ENCODE measurements at regions not wholly inside any gene's neighbourhood (a gene's known extent, or its start where the extent isn't known, plus 50 kb on each side); places are given as distances from the start of the nearest gene placed in this dataset.
"Not testable (repeated sequence)": the region's sequence is repeated elsewhere in the genome, so short reads cannot be mapped to it uniquely, and the experiment has no call there.

DNA sequence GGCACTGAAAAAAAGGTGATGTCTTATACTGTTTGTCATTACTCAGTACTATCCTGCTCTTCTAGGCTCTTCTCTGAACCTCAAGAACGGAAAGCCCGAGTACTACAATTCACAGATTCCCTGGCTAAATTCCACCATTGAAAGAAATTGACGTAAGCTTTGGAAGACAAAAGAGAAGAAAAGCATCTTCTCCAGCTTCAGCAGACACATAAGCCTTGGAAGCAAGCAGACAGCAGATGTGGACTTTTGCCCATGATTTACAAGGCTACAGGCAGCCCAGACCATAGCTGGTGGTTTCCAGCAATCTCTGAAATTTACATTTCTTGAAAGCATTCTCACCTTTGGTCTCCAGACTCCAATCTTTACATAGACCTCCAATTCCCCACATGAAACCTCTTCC, 289.0 kb downstream of the C1D start:
- Mint-ChIP-seq H3K9me3 (peaks cover 6% of the 10 kb centered on the region), H3K27ac (ENCODE audit: low read depth) (no peak overlapping the region), H3K27me3 (peaks cover 48% of the 10 kb centered on the region), H3K36me3 (ENCODE audit: insufficient read depth) (peaks cover 1% of the 10 kb centered on the region), H3K4me3 (no peak overlapping the region), H3K4me1 (no peaks in the 10 kb centered on the region)
- ATAC-seq (replicated peaks; ENCODE audit: extremely low read depth, poor library complexity, severe bottlenecking), result no peak
- no peak for DNase-seq (ENCODE audit: low spot score in 2 of 2)

DNA sequence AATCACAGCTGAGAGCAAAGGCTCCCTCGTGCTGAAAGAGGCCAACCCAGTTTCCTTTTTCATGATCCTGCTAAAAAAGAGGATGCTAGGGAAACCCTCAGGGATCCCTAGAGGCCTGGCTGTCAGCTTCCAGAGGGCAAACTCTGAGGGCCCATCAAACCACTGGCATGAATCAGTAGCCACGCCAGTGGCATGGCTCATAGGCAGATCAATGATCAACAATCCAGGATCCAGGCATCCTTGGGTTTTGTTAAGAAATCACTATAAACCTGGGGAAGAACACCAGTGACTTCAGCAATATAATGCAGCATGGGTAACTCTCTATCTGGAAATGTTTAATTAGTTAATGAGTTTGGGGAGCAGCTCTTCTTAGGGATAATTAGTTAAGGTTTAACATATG, 286.5 kb downstream of the C1D start:
- no peak for DNase-seq (ENCODE audit: low spot score in 2 of 2)
- Mint-ChIP-seq H3K4me3 (no peak overlapping the region), H3K9me3 (peaks cover 6% of the 10 kb centered on the region), H3K36me3 (ENCODE audit: insufficient read depth) (no peaks in the 10 kb centered on the region), H3K27me3 (peaks cover 62% of the 10 kb centered on the region), H3K4me1 (no peaks in the 10 kb centered on the region), H3K27ac (ENCODE audit: low read depth) (no peak overlapping the region)
- no peak for ATAC-seq (replicated peaks; ENCODE audit: extremely low read depth, poor library complexity, severe bottlenecking)

DNA sequence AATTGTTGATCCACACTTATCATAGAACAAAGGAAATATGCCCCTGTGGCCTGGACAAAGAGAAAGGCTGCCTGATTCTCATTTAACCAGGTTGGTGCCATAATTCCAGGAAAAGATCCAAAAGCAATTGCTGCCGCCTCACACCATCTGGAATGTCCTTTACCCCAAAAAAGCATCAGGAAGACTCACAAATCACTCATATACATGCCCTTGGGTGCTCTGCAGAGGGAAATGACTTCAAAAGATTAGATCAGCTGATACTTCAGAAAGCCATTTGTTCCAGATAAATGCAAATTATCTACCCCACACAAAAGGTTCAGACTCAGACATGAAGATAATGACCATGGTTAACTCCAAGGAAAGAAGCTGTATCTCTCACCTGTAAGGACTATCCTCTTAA, 285.8 kb downstream of the C1D start:
- DNase-seq (ENCODE audit: low spot score in 2 of 2) (no peak), ATAC-seq (replicated peaks; ENCODE audit: extremely low read depth, poor library complexity, severe bottlenecking) (no peak)
- Mint-ChIP-seq H3K4me3 (no peak overlapping the region), H3K27ac (ENCODE audit: low read depth) (no peak overlapping the region), H3K9me3 (peaks cover 6% of the 10 kb centered on the region), H3K4me1 (no peaks in the 10 kb centered on the region), H3K27me3 (peaks cover 61% of the 10 kb centered on the region), H3K36me3 (ENCODE audit: insufficient read depth) (no peaks in the 10 kb centered on the region)

DNA sequence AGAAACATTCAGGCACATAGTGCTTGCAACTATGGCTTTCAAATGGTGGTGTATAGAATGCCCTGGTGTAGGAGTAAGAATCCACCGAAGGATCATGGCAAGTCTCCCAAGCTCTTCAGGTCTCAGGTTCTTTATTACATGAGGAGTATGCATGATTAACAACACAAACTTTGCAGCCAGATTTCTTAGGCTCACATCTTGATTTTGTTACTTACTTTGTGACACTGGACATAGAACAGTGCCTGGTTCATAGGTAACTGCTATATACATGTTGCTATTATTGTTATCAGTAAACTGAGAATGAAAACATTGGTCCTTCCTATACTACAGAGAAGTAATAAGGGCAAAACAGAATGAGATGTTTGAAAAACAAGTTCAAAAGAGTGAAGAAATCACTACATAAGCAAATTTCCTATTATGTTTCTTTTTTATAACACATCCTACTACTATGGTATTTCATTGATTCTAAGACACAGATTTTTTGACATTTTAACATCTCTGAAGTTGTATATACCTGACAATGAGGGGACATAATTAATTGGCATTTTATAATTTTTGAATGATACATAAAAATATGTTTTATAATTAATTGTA, 284.9 kb downstream of the C1D start:
- ATAC-seq (replicated peaks; ENCODE audit: extremely low read depth, poor library complexity, severe bottlenecking) (no peak), DNase-seq (ENCODE audit: low spot score in 2 of 2) (no peak)
- no peak overlapping the region for H3K27ac Mint-ChIP-seq (ENCODE audit: low read depth)
- no peaks in the 10 kb centered on the region for H3K36me3 Mint-ChIP-seq (ENCODE audit: insufficient read depth)
- H3K4me3 Mint-ChIP-seq, result no peak overlapping the region
- no peaks in the 10 kb centered on the region for H3K4me1 Mint-ChIP-seq
- H3K9me3 Mint-ChIP-seq, result peaks cover 6% of the 10 kb centered on the region
- peaks cover 52% of the 10 kb centered on the region for H3K27me3 Mint-ChIP-seq

DNA sequence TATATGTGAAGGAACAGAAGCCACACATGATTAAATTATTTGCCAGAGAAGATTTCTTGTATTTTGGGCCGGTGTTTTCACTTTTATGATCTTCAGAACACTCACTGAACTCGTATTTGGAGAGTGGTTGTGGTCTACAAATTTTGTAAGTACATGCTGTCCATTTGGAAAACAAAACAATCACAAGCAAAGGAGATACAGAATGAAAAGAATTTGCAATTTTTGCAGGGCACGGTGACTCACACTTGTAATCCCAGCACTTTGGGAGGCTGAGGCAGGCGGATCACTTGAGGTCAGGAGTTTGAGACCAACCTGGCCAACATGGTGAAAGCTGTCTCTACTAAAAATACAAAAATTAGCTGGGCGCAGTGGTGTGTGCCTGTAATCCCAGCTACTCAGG, 282.0 kb downstream of the C1D start:
- not testable (repeated sequence) for H3K27ac Mint-ChIP-seq (ENCODE audit: low read depth); H3K4me3 Mint-ChIP-seq; H3K4me1 Mint-ChIP-seq; DNase-seq (ENCODE audit: low spot score in 2 of 2); ATAC-seq (replicated peaks; ENCODE audit: extremely low read depth, poor library complexity, severe bottlenecking); H3K36me3 Mint-ChIP-seq (ENCODE audit: insufficient read depth); H3K9me3 Mint-ChIP-seq
- H3K27me3 Mint-ChIP-seq, result peaks cover 37% of the 10 kb centered on the region

DNA sequence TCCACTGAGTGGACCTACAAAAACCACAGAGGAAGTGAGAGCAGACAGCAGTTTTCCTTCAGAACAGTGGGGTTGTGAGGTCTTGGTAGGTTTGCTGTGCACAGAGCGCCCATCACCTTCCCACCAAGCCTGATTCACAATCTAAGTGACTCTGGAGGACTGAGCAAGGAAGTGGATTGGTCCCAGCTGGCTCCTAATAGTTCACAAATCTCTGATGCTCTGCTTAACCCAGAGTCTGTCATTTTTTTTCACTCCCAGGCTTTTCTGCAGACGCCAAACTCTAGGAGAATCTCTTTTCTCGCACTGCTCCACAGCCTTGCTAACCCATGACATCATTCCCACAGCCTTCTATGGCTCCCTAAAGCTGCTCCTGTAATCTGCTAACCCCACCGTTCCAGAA, 280.4 kb downstream of the C1D start:
- no peak overlapping the region for H3K4me3 Mint-ChIP-seq
- H3K36me3 Mint-ChIP-seq (ENCODE audit: insufficient read depth), result no peaks in the 10 kb centered on the region
- H3K27ac Mint-ChIP-seq (ENCODE audit: low read depth), result no peak overlapping the region
- no peak for DNase-seq (ENCODE audit: low spot score in 2 of 2)
- no peak for ATAC-seq (replicated peaks; ENCODE audit: extremely low read depth, poor library complexity, severe bottlenecking)
- H3K4me1 Mint-ChIP-seq, result no peaks in the 10 kb centered on the region
- H3K27me3 Mint-ChIP-seq, result peaks cover 27% of the 10 kb centered on the region
- no peaks in the 10 kb centered on the region for H3K9me3 Mint-ChIP-seq

DNA sequence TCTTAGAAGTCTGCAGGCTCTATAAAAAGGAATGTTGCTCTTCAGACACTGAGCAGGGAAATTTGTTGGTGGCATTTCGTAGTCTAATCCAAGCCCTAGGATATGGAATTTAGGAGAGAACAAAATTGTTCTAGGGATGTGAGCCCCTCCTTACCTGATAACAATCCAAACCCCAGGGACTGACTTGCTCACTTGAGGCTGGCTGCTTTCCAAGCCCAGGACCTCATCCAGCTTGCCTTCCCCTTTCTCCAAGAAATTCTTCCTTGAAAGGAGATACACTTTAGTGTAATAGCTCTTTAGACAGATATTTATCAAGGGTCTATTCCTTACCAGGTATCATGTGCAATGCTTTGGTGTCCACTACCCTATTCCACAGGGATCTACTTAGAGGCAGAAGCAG, 279.8 kb downstream of the C1D start:
- no peaks in the 10 kb centered on the region for H3K36me3 Mint-ChIP-seq (ENCODE audit: insufficient read depth)
- DNase-seq (ENCODE audit: low spot score in 2 of 2) (no peak), ATAC-seq (replicated peaks; ENCODE audit: extremely low read depth, poor library complexity, severe bottlenecking) (no peak)
- peaks cover 24% of the 10 kb centered on the region for H3K27me3 Mint-ChIP-seq
- no peaks in the 10 kb centered on the region for H3K9me3 Mint-ChIP-seq
- H3K27ac Mint-ChIP-seq (ENCODE audit: low read depth), result no peak overlapping the region
- H3K4me3 Mint-ChIP-seq, result no peak overlapping the region
- no peaks in the 10 kb centered on the region for H3K4me1 Mint-ChIP-seq

DNA sequence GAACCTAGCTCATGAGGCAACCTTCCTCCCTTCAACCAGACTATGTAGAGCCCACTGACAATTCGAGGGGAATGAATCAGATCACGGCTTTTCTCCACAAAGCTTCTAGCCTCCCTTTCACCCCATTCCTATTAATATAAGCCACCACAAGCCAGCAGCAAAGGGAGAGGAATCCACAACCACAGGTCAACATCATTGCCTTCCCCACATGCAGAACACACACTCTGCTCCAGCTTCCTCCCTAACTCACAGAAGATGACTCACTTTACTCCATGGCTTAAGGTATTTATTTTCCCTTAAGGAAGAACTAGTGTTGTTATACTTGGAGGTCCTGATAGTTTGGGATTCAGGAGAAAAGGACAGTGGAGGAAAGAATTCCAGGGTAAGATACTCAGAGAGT, 272.2 kb downstream of the C1D start:
- H3K27ac Mint-ChIP-seq (ENCODE audit: low read depth), result no peak overlapping the region
- no peak overlapping the region for H3K4me3 Mint-ChIP-seq
- H3K9me3 Mint-ChIP-seq, result no peaks in the 10 kb centered on the region
- no peak for ATAC-seq (replicated peaks; ENCODE audit: extremely low read depth, poor library complexity, severe bottlenecking)
- no peak for DNase-seq (ENCODE audit: low spot score in 2 of 2)
- peaks cover 27% of the 10 kb centered on the region for H3K27me3 Mint-ChIP-seq
- no peaks in the 10 kb centered on the region for H3K36me3 Mint-ChIP-seq (ENCODE audit: insufficient read depth)
- H3K4me1 Mint-ChIP-seq, result no peaks in the 10 kb centered on the region

DNA sequence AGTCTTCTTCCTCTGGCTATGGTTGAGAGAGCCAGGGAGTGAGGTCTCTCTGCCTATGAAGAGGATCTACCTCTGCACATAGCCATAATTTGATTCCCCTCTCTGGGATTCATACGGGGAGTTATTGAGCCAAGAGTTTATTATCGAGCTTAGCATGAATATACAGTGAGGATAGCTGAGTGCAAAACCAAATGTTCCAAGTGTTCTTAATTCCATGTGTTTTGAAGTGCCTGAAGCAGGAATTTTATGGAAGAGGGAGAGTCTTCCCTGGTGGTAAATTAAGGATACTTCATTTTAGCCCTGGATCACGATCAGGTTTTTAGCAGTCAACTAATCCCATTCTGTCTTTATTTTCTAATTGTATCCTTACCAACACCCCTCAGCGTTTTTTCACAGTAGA, 270.6 kb downstream of the C1D start:
- ATAC-seq (replicated peaks; ENCODE audit: extremely low read depth, poor library complexity, severe bottlenecking) (no peak), DNase-seq (ENCODE audit: low spot score in 2 of 2) (no peak)
- Mint-ChIP-seq H3K4me1 (no peaks in the 10 kb centered on the region), H3K36me3 (ENCODE audit: insufficient read depth) (no peaks in the 10 kb centered on the region), H3K9me3 (no peaks in the 10 kb centered on the region), H3K27ac (ENCODE audit: low read depth) (no peak overlapping the region), H3K27me3 (peaks cover 41% of the 10 kb centered on the region), H3K4me3 (no peak overlapping the region)

DNA sequence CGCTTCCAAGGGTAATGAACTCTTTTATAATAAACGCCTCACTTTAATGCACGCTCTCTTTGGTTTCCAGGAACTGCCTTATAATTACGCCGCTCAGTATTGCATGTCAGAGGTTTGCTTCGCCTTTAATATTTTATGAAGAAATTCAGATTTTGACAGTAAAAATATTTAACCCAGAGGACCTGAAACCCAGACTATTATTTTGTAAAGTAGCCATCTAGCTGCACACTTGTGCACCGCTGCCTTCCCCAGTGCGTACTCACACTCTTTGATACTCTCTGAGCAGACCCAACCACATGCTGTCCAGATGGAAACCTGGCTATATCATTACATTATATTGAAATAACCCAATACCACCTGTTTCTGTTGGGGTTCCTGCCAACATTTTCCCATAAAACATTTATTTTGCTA, 270.1 kb downstream of the C1D start:
- Mint-ChIP-seq H3K27me3 (peaks cover 46% of the 10 kb centered on the region), H3K36me3 (ENCODE audit: insufficient read depth) (no peaks in the 10 kb centered on the region), H3K27ac (ENCODE audit: low read depth) (no peak overlapping the region), H3K9me3 (no peaks in the 10 kb centered on the region), H3K4me3 (no peak overlapping the region), H3K4me1 (no peaks in the 10 kb centered on the region)
- no peak for ATAC-seq (replicated peaks; ENCODE audit: extremely low read depth, poor library complexity, severe bottlenecking)
- DNase-seq (ENCODE audit: low spot score in 2 of 2), result no peak

DNA sequence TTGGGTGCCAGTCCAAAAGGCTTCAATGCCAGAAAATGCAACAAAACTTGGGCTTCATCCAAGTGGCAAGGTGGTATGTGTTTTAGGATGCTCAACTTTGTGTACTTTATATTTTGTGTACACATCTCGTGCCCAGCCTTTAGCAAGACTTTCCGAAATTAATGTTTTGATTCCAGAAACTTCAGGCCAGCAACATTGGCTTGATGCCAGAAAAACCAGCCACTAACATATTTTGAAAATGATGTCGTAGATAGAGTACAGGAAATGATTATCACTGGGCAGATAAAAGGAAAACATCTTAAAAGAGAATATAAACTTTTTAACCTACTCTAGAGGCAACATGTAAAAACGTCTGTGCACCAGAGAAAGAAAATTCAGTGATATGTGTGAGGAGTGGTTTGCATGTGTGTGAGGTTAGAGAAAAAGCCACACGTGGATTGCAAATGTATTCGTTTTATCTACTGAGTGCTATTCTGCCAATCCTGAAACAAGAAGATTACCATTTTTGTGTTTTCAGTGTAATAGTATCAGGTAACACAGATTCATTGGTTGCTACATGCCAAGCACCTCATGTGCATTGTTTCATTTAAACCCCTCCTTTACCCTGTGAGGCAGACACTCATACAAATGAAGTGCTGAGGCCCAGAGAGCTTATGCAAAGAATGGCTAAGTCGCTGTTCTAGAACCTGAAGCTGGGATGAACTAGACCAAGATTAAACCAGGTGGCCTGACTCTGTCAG, 264.8 kb downstream of the C1D start:
- no peaks in the 10 kb centered on the region for H3K36me3 Mint-ChIP-seq (ENCODE audit: insufficient read depth)
- no peak overlapping the region for H3K27ac Mint-ChIP-seq (ENCODE audit: low read depth)
- DNase-seq (ENCODE audit: low spot score in 2 of 2) (no peak), ATAC-seq (replicated peaks; ENCODE audit: extremely low read depth, poor library complexity, severe bottlenecking) (no peak)
- H3K9me3 Mint-ChIP-seq, result no peaks in the 10 kb centered on the region
- H3K4me1 Mint-ChIP-seq, result no peaks in the 10 kb centered on the region
- H3K27me3 Mint-ChIP-seq, result peaks cover 54% of the 10 kb centered on the region
- H3K4me3 Mint-ChIP-seq, result no peak overlapping the region

DNA sequence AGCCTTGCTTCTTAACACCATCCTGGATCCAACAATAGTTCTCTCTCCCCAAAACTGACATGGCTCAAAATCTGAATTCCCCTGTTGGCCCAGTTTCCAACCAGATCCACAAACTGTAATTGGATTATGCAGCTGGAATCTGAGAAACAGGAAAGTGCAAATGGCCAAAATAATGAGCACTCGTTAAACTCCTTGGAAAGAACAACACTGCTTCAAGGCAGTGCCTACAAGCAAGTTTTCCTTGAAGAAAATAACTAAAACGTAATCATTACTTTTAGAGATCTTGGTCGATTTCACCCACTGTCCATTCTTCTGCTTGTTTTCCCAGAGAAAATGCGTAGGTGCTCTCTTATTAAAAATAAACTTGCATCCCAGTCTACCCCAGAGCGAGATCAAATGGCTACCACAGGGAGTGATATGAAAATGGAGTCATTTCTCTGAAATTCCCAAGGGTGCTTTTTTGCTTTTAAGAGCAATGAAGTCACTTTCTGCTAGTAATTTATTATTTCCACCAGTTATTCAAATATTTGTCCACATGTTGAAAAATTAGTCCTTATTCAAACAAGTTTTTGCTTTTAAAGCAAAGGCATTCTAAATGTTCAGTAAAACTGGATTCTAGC, 264.2 kb downstream of the C1D start:
- ATAC-seq (replicated peaks; ENCODE audit: extremely low read depth, poor library complexity, severe bottlenecking) (no peak), DNase-seq (ENCODE audit: low spot score in 2 of 2) (no peak)
- H3K27me3 Mint-ChIP-seq, result peaks cover 61% of the 10 kb centered on the region
- no peaks in the 10 kb centered on the region for H3K4me1 Mint-ChIP-seq
- peaks cover 2% of the 10 kb centered on the region for H3K9me3 Mint-ChIP-seq
- no peak overlapping the region for H3K4me3 Mint-ChIP-seq
- H3K27ac Mint-ChIP-seq (ENCODE audit: low read depth), result no peak overlapping the region
- H3K36me3 Mint-ChIP-seq (ENCODE audit: insufficient read depth), result no peaks in the 10 kb centered on the region

DNA sequence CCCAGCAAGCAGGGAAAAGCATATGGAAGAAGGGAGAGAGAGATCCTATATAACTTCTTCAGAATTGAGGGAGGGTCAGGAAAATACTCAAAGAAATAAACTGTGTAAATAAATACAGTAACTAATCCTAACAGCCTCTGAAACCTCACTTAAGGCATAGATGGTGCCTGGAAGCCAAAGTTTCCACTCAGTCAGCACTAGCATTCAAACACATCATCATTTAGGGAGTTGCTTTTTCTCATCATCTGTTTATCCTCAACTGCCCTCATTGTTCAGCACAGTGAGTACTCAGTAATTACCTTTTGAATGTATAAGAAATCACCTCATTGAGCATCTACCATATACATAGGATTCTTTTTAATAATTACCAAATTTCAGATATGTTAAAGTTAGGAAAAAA, 262.9 kb downstream of the C1D start:
- H3K27ac Mint-ChIP-seq (ENCODE audit: low read depth), result no peak overlapping the region
- DNase-seq (ENCODE audit: low spot score in 2 of 2) (no peak), ATAC-seq (replicated peaks; ENCODE audit: extremely low read depth, poor library complexity, severe bottlenecking) (no peak)
- no peaks in the 10 kb centered on the region for H3K36me3 Mint-ChIP-seq (ENCODE audit: insufficient read depth)
- H3K4me3 Mint-ChIP-seq, result no peak overlapping the region
- H3K27me3 Mint-ChIP-seq, result peaks cover 61% of the 10 kb centered on the region
- H3K4me1 Mint-ChIP-seq, result no peaks in the 10 kb centered on the region
- peaks cover 4% of the 10 kb centered on the region for H3K9me3 Mint-ChIP-seq
